ENCODE measurements at regions not wholly inside any gene's neighbourhood (a gene's known extent, or its start where the extent isn't known, plus 50 kb on each side); places are given as distances from the start of the nearest gene placed in this dataset.

DNA sequence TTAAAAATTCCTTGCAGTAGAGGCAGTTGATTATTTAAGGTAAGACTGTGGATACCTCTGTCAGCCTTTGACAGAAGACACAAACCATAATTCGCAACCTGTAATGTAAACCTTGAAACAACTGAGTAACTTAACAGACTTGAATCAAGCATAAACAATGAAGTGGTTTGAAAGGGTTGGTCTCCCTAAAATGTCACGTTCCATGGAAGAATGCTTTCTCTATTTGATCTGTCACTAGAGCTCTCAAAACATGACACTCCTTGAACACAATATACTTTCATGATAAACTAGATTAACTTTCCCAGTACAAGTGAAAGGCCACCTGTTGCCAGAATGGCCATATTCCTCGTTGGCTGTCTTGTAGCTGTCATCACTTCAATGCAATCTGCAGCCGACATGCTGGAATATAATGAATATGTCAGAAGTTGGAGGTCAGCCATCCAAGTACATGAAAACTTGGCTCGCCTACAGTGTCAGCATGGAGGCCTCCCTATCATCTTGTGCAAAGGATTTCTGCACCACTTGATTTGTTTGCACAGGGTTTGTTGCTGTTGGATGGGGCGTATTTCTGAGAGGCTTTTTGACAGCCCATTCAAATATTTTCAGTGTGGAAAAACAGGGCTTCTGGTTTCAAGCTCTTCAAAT lies 228.0 kb downstream of the TLE4 start:
- TF ChIP-seq, protein P1, sequence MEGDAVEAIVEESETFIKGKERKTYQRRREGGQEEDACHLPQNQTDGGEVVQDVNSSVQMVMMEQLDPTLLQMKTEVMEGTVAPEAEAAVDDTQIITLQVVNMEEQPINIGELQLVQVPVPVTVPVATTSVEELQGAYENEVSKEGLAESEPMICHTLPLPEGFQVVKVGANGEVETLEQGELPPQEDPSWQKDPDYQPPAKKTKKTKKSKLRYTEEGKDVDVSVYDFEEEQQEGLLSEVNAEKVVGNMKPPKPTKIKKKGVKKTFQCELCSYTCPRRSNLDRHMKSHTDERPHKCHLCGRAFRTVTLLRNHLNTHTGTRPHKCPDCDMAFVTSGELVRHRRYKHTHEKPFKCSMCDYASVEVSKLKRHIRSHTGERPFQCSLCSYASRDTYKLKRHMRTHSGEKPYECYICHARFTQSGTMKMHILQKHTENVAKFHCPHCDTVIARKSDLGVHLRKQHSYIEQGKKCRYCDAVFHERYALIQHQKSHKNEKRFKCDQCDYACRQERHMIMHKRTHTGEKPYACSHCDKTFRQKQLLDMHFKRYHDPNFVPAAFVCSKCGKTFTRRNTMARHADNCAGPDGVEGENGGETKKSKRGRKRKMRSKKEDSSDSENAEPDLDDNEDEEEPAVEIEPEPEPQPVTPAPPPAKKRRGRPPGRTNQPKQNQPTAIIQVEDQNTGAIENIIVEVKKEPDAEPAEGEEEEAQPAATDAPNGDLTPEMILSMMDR (IDR thresholded peaks at IDR 0.05; ENCODE audit: low read length) = no peak
- no peak for TF ChIP-seq EZH2 (optimal IDR thresholded peaks at IDR 0.05; ENCODE audit: low read depth, low read length)
